Stimulated activated CD4-positive, alpha-beta T cell treated with anti-CD3 and anti-CD28 coated beads, Interleukin-1b, Interleukin-23, amount 100 ng/mL, for 24 hours (primary cell): ENCODE measurements at regions not wholly inside any gene's neighbourhood (a gene's known extent, or its start where the extent isn't known, plus 50 kb on each side); places are given as distances from the start of the nearest gene placed in this dataset.

Experiments
- DNase-seq, 4 experiments: peaks; one replicate each; pipeline ENCODE4 v3.0.0-alpha.2; 2020; ENCODE audit warnings: low read depth in 4 of 4, low spot score in 1 of 4

GRCh38 chr7:42338231-42338915 is 101.4 kb upstream of the GLI3 start:
- DNase-seq, result no peak

GRCh38 chr7:42337225-42337905 is 100.4 kb upstream of the GLI3 start:
- no peak for DNase-seq

- DNase-seq, result no peak
Measured at GRCh38 chr7:42332605-42333222, 95.7 kb upstream of the GLI3 start.

GRCh38 chr7:42319631-42320030 is 82.6 kb upstream of the GLI3 start:
- DNase-seq, result no peak

- no peak for DNase-seq
Measured at GRCh38 chr7:42315631-42316030, 78.6 kb upstream of the GLI3 start.

GRCh38 chr7:42315103-42315502 is 78.1 kb upstream of the GLI3 start:
- no peak for DNase-seq

GRCh38 chr7:42314696-42315095 is 77.7 kb upstream of the GLI3 start:
- no peak for DNase-seq

GRCh38 chr7:42311195-42311594 is 74.2 kb upstream of the GLI3 start:
- no peak for DNase-seq

- DNase-seq, result no peak
Measured at GRCh38 chr7:42292991-42293521, 56.0 kb upstream of the GLI3 start.

GRCh38 chr7:42289473-42289872 is 52.5 kb upstream of the GLI3 start:
- no peak for DNase-seq
